Hindlimb muscle (tissue), 1 donor: ENCODE measurements at regions not wholly inside any gene's neighbourhood (a gene's known extent, or its start where the extent isn't known, plus 50 kb on each side); places are given as distances from the start of the nearest gene placed in this dataset.
"Not testable (repeated sequence)": the region's sequence is repeated elsewhere in the genome, so short reads cannot be mapped to it uniquely, and the experiment has no call there.

ENCODE experiments used
- DNase-seq: peaks from one replicate; pipeline ENCODE4 v3.0.0-alpha.2; 2013

DNA sequence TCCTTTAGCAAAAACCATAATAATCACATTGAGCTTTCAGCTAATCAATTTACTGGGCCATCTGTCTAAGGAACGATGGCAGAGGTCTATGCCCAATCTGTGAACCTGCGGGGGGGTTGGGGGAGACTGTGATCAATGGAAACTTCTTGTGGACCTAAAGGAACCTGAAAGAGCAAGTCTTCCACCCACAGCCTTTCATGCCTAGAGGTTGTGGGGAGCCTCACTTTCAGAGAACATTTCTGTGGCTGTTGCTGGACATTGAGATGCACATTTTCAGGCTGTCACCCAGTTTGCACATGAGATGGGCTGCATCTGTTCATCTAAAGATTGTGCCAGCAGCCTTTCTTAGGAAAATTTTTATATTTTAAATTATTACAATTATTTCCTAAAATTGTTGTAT lies 310.0 kb upstream of the SPTLC3 start:
- no peak for DNase-seq

DNA sequence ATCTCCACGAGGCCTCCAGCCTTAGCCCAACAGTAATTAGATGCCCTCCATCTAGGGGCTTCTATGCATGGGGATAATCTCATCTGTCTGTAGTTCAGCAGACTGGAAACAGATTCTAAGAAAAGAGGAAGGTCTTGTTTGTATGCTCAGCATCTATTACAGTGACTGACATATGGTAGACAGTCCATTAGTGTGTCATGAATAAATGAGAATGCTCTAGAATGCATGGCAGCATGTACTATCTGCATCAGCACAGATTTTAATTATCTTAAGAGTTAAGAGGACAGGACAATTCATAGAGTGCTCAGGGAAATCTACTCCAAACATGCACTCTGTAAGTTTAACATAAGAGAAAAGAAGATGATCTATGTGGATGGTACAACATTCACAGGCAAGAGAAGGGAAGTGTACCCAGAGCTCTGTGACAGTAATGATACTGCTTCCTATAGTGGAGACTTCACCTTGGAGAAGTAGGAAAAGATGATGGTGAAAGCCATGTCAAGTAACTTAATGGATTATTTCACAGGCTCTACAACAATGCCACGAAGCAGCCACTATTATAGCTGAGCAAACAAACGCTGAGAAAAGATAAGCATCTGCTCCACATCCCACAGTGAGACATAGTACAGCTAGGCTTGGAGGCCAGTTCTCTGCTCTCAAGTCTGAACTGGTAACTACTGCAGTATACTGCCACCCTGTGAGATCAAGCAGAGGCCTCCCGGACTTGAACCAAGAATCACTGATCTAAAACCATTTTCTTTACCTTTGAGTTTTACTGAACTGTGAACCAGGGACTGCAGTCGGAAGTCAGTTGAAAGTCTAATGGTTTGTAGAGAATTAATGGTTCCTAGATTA lies 309.2 kb upstream of the SPTLC3 start:
- DNase-seq: no peak

DNA sequence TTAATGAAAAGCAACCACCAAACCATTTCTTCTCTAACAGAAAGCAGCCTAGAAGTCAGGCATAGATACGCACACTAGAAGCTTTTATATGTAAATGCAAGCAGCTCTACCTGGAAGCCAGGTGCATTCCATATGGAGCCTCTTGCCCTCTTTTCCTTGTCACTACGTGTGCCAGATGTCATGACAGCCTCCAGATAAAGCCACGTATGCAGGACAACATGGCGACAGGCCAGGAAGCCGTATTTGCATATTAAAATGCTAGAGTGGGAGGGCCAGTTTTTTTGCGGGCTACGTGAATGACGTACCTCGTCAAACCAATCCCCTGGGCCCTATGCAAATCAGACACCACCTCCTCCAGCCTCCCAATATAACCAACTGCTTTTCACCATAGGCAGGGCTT lies 308.1 kb upstream of the SPTLC3 start:
- DNase-seq: no peak

DNA sequence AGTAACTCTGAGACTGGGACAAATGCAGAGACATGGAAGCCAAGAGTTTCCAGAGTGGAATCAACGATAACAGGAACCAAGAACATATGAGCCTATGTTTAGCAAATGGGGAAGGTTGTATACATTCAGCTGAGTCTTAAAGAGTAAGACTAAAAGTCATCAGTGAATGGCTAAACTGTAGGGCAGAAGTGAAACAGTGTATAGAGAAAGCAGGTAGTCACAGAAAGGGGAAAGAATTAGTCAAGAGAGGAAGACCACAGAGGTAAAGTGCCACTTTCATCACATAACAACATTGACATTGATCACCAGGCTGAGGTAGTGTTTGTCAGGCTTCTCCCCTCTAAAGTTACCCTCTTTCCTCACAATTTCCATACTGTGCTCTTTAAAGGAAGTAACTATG lies 306.5 kb upstream of the SPTLC3 start:
- DNase-seq: no peak

DNA sequence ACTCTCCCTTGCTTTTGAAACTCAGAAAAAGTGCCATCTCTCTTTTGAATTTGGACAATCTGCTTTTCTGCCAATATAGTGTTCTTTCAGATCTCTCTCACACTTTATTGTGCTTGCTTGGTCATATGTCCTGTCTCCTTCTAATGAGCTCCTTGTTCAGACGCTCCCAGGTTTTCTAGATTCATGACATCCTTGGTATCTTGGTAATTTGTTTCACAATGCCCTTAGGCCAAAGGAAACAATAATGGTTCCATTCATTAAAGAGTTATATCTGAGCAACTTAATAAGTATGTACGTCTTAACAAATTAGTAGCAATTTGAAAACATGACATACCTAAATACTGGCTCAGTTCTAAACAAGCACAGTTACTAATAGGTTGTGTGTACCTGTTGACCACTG lies 293.4 kb upstream of the SPTLC3 start:
- no peak for DNase-seq

DNA sequence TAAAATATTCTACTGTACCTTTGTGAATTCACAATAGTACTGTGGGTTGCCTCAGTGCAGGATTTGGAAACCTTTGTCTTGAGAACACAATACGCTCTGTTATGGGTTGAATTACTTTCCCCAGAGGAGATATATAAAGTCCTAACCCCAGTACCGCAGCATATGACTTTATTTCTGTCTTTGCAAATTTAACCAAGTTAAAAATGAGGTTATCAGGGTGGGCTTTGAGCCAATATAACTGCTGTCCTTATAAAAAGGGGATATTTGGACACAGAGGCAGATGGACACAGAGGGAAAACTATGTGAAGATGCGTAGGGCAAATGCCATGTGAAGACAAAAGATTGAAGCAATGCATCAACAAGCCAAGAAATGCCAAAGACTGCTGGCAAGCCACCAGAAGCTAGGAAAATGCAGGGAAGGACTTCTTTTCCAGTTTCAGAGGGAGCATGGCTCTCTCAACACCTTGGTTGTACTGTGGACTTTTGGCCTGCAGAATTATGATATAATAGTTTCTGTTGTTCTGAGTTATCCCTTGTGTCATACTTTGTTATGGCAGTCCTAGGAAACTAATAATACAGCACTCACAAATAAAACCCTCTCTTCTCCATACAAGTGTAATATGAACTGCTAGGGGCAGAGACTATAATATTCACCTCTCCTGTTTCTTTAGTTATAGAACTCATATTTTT lies 292.6 kb upstream of the SPTLC3 start:
- DNase-seq: peak; percentile 11

DNA sequence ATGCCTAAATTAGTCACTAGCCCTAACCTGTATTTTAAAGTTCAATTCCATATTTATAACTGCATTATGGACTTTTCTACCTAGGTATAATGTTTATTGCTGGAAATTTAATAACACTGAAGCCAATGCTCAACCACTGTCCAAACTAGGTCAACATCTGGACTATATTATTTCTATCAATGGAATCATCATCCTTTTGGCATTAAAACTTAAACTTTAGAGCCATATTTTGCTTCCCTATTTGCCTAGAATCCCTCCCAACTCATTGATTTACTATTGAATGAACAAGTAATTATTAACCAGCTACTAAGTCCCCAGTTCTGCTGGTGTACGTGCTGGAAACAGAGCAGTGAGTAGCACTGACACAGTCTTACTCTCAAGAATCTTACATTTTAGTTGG lies 291.7 kb upstream of the SPTLC3 start:
- peak; percentile 18 for DNase-seq

DNA sequence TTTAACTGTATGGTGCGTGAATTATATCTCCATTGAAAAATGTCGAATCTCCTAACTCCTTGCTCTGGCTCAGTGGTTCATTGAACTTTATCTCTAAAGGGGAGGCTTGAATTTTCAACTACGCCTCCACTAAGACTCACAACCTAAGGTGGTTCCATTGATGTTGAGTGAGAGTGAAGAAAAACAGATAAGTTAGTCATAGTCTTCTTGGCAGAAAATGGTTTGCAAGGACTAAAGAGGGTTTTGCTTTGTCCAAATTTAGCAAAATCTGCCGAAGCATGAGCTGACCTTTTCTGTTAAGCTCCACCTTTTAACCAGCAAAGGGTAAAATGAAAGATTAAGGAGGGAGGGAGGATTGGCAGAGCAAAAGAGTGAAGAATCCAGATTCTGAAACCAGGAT lies 290.2 kb upstream of the SPTLC3 start:
- DNase-seq: no peak

DNA sequence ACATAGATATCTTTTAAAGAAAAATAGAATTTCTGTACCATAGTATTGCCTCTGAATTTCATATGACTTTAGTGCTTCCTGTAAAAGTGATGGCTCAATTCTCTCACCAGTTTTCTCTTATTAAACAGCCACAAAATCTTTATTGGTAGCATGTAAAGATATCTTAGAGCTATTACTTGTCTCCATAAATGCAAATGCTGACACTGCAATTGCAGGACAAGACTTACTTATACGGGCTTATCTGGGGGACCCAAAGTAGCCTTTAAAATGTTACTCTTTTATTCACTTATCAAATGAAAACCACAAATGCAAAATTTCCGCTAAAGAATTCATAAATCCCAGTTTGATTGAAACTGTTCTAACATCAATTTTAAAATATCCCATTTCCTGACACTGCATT lies 287.1 kb upstream of the SPTLC3 start:
- DNase-seq: no peak

DNA sequence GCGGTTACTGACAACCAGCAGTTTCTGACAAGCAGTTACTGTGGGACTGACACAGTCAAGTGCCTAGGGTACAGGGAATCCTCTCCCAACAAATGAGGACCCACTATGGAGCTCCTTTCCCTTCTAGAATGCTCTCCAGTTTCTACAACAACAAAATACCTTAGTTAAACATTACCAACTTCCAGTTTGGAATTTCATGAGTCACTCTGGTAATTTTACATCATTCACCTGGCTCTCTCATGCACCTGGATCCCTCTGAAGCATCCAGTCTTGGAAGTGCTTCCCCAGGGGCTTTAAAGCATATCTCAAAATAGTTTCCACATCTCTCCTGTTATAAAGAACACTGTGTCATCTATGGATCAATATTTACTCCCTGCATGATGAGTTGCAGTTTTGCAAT lies 286.7 kb upstream of the SPTLC3 start:
- no peak for DNase-seq

DNA sequence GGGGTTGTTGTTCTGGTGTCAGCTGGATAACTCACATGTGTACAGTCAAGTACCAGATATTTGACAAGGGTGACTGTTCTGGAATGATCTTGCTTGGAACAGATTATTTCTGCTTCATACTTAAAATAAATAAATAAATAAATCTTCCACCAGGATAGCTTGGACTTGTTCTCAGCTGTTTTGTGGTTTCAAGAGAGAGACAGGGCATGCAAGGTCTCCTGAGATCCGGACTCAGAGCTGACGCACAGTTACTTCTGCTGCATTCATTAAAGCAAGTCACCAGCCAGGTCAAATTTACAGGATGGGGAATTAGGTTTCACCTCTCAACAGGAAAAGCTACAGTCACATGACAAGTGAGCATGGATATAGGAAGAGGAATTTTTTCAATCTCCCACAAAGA lies 285.0 kb upstream of the SPTLC3 start:
- DNase-seq: no peak

DNA sequence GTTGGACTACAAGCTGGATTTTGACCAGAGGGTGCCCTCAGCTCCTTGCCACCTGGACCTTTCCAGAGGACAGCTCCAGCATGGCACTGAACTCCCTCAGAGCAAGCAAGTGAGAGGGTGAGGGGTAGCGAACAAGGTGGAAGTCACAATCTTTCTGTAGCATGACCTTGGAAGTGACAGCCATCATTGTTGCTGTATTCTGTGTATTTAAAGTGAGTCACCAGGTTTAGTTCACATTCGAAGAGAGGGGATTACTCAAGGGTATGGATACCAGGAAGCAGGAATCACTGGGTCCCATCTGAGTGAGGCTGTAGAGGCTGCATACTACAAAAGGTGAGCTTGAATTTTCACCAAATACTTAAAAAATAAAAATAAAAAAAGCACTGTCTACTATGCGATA lies 280.0 kb upstream of the SPTLC3 start:
- DNase-seq: no peak

DNA sequence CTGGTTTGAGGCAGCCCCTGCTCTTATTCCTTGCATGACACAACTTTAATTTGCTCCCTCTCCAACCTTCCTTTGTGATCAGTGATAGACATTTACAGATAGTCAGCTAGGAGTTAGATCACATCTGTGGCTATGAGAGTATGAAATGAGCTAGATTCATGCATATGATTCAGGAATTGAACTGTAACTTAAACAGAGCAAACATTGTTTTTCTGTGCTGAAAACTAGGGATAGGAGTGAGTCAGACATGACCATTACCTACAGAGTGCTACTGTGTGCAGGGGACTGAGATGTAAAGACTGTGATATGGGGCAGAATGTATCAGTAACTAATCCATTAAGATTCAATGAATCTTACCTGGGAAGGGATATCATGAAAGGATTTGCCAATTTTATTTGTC lies 279.4 kb upstream of the SPTLC3 start:
- DNase-seq: no peak

DNA sequence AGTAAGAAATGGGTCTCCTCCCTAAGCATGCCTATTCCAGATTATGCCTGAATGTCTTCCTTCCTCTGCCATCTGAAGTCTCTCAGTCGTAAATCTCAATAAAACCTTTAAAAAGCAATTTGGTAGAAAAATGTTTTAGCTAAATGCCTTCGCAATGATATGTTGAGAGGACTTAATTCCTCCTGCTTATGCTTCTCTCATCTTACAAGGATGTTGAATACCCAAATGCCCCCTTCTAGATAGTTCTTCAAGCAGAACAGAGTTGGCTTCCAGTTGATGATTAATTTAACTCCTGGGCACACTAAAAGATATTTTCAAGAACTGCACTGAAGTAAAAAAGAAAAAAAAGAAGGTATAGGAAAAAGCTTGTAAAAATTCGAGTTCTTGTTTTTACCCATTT lies 275.0 kb upstream of the SPTLC3 start:
- DNase-seq: no peak

DNA sequence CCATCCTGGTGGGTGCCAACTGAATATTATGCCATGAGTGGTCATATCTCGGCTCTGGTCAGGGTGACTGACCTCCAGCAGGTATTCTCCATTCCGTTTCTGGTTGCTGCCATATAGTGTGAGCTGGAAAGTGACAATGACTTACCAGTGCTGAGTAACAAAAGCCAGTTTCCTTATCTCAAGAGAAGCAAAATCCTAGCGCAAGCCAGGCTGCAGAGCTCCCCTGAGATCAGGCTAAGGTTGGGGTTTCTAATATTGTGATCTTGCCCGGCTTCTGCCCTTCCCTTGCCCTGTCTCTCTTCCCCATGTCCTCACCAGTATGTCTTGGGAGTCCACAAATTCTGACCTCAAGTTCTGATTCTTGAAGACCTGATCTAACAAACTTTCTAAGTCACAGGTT lies 271.3 kb upstream of the SPTLC3 start:
- DNase-seq: no peak

DNA sequence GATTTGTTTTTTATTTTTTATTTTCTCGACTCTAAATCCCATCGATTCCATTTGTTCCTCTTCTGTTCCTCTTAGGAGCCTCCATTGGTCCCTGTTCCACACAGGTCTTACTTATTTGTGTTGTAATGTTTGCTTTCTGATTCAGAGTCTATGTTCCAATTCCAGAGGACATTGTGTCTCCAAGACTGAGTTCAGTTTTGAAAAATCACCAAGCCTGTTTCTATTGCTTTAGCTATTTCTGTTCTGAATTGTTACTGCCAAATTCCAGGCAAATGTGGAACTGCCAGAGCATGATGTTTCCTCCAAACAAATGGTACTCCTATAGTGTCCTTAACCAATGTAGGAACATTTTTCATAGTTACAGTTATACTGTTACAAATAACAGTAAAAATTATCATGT lies 270.9 kb upstream of the SPTLC3 start:
- no peak for DNase-seq

DNA sequence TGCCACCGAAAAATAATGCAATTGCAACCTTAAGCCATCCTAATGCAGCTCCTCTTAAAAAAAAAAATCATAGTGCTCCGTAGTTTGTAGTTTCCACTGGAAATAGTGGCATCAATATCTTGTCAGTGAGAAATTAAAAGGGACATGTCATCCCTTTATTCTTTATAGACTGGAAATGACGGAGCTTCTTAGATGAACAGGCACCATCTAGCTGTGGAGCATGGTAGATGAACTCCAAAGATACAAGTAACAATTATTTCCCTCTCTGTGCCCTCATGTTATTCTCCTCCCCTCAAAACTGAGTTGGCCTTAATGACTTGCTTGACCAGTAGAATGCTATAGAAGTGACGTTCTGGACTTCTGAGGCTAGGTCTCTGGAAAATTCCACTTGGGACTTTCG lies 268.1 kb upstream of the SPTLC3 start:
- no peak for DNase-seq

DNA sequence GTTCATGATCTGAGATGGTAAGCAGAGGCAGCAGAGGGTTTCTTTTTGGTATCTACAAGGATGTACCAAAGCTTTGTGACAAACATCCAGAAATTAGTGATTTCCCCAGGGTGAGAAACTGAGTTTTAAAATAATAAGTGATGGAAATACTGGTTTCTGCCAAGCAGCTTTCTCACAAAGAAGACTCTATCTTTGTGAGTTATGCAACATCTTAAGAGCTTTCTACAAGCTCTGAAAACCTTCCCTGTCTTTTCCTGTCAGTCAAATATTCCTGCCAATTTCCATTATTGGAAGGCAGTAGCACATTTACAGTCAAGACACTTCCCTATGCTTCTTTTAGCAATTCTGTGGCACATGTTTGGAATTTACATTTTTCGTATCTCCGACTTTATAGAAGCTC lies 264.7 kb upstream of the SPTLC3 start:
- no peak for DNase-seq

DNA sequence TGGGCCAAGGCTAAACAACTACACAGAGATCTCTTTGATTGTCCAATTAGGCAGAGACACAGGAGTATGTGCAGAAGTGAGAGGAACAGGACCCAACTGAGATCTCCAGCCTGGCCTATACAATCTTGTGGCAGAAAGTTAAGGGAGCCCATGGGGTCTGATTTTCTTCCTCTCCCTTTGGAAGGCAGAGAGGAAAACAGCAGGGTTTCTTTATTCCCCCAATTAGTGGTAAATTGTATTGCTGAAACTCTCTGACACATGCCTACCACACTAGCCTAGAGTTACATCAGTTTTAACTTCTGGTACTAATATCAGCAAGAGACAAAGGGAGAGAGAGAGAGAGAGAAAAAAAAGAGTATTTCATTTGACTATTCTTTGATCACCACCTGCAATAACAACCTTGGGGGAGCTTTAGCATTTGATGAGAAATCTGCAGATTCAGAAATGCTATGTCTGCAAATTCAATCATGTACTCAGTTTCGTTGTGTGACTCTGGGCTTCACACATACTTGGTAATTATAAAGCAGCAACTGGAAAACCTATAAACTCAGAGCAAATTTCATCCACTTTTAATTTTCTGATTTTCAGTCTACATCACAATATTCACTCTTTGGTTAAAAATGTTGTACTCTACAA lies 260.3 kb upstream of the SPTLC3 start:
- DNase-seq: no peak

DNA sequence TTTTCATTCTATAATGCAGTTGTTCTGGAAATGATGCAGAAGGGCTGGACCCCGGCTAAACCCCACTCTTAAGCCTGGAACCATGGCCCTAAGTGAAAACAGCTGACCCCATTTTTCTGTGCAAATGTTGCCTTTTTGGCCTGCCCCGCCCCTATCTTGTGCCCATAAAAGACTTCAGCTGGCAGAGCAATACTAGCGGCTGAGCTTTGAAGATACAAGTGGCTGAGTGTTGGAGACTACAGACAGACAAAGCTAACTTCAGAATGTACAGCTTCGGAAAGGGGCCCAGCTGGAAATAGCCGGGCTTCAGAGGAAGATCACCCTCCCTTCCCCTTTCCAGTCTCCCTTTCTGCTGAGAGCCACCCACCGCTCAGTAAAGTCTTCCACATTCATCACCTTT lies 258.6 kb upstream of the SPTLC3 start:
- no peak for DNase-seq

DNA sequence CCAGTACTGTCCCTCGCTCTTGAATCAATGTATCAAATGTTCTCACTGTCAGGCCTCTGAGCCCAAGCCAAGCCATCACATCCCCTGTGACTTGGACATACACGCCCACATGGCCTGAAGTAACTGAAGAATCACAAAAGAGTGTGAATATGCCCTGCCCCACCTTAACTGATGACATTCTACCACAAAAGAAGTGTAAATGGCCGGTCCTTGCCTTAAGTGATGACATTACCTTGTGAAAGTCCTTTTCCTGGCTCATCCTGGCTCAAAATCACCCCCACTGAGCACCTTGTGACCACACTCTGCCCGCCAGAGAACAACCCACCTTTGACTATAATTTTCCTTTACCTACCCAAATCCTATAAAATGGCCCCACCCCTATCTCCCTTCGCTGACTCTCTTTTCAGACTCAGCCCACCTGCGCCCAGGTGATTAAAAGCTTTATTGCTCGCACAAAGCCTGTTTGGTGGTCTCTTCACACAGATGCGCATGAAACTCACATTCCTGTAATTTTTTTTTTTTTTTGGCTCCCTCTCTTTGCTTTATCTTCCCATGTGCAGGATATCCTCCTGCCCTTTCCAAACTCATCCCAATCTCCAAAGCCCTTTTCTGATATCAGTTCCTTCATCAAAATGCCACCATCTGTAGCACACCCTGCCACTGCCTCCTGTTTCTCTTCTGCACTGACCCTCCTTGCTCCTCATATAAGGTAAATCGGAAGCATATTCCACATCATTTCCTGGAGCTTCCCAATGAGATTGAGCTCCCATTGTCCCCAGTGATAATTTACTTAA lies 255.7 kb upstream of the SPTLC3 start:
- DNase-seq: not testable (repeated sequence)

DNA sequence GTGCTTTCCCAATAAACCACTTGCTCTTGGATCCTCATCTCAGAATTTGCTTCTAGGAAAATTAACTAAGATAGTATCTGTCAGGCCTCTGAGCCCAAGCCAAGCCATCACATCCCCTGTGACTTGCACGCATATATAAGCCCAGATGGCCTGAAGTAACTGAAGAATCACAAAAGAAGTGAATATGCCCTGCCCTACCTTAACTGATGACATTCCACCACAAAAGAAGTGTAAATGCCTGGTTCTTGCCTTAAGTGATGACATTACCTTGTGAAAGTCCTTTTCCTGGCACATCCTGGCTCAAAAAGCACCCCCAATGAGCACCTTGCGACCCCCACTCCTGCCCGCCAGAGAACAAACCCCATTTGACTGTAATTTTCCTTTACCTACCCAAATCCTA lies 255.0 kb upstream of the SPTLC3 start:
- not testable (repeated sequence) for DNase-seq

DNA sequence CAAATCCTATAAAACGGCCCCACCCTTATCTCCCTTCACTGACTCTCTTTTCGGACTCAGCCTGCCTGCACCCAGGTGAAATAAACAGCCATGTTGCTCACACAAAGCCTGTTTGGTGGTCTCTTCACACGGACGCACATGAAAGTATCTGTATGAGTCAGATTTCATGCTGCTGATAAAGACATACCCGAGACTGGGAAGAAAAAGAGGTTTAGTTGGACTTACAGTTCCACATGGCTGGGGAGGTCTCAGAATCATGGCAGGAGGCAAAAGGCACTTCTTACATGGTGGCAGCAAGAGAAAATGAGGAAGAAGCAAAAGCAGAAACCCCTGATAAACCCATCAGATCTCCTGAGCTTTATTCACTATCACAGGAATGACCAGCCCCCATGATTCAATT lies 249.3 kb upstream of the SPTLC3 start:
- DNase-seq: not testable (repeated sequence)
